Ishikawa (cell line): ENCODE measurements at regions not wholly inside any gene's neighbourhood (a gene's known extent, or its start where the extent isn't known, plus 50 kb on each side); places are given as distances from the start of the nearest gene placed in this dataset.

Experiments used
- CEBPB ChIP-seq: IDR thresholded peaks from 2 replicates; pipeline ENCODE4 v1.6.1; 2012
- CREB1 ChIP-seq: IDR thresholded peaks from 2 replicates; pipeline ENCODE4 v1.6.1; 2012; ENCODE audit warnings: low read depth
- EGR1 ChIP-seq: IDR thresholded peaks from 2 replicates; pipeline ENCODE4 v1.6.1; 2012
- EP300 ChIP-seq: IDR thresholded peaks from 2 replicates; pipeline ENCODE4 v1.6.1; 2012; ENCODE audit warnings: borderline replicate concordance
- FOXM1 ChIP-seq: IDR thresholded peaks from 2 replicates; pipeline ENCODE4 v1.6.1; 2012; ENCODE audit warnings: low read depth, borderline replicate concordance
- NFIC ChIP-seq: IDR thresholded peaks from 2 replicates; pipeline ENCODE4 v1.6.1; 2012
- RAD21 ChIP-seq: IDR thresholded peaks from 2 replicates; pipeline ENCODE4 v1.6.1; 2012; ENCODE audit warnings: low read depth
- TAF1 ChIP-seq: IDR thresholded peaks from 2 replicates; pipeline ENCODE4 v1.6.1; 2012; ENCODE audit warnings: low read depth, mild to moderate bottlenecking
- TCF12 ChIP-seq: IDR thresholded peaks from 2 replicates; pipeline ENCODE4 v1.6.1; 2012; ENCODE audit warnings: low read depth
- TEAD4 ChIP-seq: IDR thresholded peaks from 2 replicates; pipeline ENCODE4 v1.6.1; 2012
- YY1 ChIP-seq: IDR thresholded peaks from 2 replicates; pipeline ENCODE4 v1.6.1; 2012; ENCODE audit warnings: low read depth
- ZBTB7A ChIP-seq: IDR thresholded peaks from 2 replicates; pipeline ENCODE4 v1.6.1; 2012; ENCODE audit warnings: low read depth
- TF ChIP-seq, protein P1 (sequence below): IDR thresholded peaks from 2 replicates; pipeline ENCODE4 v1.6.1; 2012
- TF ChIP-seq, protein P2 (sequence below): IDR thresholded peaks from 2 replicates; pipeline ENCODE4 v1.6.1; 2012; ENCODE audit warnings: low read depth, mild to moderate bottlenecking
- TF ChIP-seq, protein P3 (sequence below): IDR thresholded peaks from 2 replicates; pipeline ENCODE4 v1.6.1; 2012

DNA sequence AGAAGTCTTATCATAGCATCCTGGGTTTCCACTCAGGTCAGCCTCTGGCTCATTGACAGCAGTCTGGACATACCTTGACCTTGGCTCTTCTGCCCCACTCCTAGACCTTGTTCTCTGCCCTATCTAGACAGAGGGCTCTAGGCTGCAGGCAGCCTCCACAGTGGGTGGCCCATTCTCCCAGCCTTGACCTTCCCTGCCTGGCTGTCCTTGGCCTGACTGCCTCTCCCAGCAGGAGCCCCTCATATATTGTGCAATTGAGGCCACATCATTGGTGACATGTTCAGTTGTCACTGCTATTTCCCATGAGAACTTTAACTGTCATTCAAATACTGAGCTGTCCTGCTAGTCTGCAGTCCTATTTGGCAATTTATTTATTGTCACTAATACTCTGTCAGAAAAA lies 503.4 kb downstream of the PLXNA4 start:
- TF ChIP-seq YY1: no peak
- TF ChIP-seq TEAD4: no peak
- no peak for TF ChIP-seq FOXM1
- TF ChIP-seq, protein P1, sequence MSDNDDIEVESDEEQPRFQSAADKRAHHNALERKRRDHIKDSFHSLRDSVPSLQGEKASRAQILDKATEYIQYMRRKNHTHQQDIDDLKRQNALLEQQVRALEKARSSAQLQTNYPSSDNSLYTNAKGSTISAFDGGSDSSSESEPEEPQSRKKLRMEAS: no peak
- TF ChIP-seq TAF1: no peak
- no peak for TF ChIP-seq ZBTB7A
- no peak for TF ChIP-seq EP300
- no peak for TF ChIP-seq RAD21

DNA sequence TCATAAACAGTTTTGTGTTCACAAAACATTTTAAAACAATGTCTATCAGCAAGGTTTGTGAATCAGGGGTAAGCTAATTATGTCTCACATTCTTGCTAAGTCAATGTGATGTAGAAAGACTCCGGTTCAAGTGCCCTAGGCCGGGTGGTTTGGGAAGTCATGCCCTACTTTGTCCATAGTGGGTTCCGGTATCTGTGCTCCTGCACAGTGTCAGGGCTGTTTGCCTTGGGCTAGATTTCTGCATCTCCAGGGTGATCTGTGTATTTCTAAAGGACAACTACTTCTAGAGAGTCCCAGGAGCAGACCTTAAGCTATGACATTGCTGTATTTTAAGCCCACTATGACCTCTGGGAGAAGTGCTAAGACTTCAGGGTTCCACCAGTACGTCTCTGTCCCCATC lies 504.1 kb downstream of the PLXNA4 start:
- no peak for TF ChIP-seq YY1
- TF ChIP-seq CREB1: no peak
- no peak for TF ChIP-seq NFIC
- no peak for TF ChIP-seq TAF1
- TF ChIP-seq FOXM1: no peak
- no peak for TF ChIP-seq ZBTB7A
- TF ChIP-seq, protein P1: no peak
- TF ChIP-seq, protein P2, sequence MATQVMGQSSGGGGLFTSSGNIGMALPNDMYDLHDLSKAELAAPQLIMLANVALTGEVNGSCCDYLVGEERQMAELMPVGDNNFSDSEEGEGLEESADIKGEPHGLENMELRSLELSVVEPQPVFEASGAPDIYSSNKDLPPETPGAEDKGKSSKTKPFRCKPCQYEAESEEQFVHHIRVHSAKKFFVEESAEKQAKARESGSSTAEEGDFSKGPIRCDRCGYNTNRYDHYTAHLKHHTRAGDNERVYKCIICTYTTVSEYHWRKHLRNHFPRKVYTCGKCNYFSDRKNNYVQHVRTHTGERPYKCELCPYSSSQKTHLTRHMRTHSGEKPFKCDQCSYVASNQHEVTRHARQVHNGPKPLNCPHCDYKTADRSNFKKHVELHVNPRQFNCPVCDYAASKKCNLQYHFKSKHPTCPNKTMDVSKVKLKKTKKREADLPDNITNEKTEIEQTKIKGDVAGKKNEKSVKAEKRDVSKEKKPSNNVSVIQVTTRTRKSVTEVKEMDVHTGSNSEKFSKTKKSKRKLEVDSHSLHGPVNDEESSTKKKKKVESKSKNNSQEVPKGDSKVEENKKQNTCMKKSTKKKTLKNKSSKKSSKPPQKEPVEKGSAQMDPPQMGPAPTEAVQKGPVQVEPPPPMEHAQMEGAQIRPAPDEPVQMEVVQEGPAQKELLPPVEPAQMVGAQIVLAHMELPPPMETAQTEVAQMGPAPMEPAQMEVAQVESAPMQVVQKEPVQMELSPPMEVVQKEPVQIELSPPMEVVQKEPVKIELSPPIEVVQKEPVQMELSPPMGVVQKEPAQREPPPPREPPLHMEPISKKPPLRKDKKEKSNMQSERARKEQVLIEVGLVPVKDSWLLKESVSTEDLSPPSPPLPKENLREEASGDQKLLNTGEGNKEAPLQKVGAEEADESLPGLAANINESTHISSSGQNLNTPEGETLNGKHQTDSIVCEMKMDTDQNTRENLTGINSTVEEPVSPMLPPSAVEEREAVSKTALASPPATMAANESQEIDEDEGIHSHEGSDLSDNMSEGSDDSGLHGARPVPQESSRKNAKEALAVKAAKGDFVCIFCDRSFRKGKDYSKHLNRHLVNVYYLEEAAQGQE: no peak
- no peak for TF ChIP-seq TEAD4
- TF ChIP-seq CEBPB: no peak
- no peak for TF ChIP-seq EGR1
- TF ChIP-seq RAD21: no peak
- TF ChIP-seq, protein P3, sequence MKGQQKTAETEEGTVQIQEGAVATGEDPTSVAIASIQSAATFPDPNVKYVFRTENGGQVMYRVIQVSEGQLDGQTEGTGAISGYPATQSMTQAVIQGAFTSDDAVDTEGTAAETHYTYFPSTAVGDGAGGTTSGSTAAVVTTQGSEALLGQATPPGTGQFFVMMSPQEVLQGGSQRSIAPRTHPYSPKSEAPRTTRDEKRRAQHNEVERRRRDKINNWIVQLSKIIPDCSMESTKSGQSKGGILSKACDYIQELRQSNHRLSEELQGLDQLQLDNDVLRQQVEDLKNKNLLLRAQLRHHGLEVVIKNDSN: no peak
- no peak for TF ChIP-seq EP300
- TF ChIP-seq TCF12: no peak

DNA sequence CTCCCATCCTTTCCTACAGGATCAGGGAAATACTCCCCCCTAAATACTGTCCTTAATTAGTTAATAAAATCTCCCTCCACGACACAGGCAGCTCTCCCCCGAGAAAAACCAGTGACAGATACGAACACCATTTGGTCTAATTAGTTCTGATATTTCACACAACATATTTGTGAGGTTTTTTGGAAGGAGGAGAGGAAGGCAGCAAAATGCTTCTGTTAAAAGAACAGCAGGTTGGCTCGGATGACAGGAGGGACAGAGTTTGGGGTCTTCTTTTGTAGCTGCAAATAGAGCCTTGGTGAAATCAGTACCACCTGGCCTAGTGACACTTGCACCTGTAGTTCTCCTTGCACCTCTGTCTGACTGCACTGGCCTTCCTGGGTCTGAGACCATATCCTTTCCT lies 507.0 kb downstream of the PLXNA4 start:
- TF ChIP-seq TCF12 (no peak), NFIC (no peak), EP300 (no peak), FOXM1 (no peak), RAD21 (no peak), CEBPB (no peak)
- TF ChIP-seq, protein P3: no peak

DNA sequence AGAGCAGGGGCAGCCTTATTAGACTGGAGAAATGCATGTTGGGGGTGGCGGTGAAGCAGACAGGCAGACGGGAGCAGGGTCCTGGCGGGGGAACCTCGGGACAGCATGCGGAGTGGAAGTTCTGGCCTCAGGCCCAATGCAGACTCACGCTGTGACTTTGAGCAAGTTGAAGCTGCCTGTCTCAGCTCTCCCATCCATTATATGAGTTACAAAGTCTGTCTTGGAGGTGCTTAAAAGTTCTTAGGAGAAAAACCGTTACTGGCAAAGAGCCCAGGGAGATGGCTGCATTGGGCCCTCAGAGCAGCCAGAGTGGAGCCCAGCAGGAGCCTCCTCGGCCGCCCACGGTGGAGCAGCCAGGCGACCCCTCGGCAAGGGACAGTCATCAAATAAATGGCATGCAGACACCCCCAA lies 509.5 kb downstream of the PLXNA4 start:
- TF ChIP-seq, protein P3: no peak
- TF ChIP-seq TEAD4 (no peak), CEBPB (no peak), TCF12 (no peak), ZBTB7A (no peak), TAF1 (no peak), EP300 (no peak), RAD21 (no peak), CREB1 (no peak)

DNA sequence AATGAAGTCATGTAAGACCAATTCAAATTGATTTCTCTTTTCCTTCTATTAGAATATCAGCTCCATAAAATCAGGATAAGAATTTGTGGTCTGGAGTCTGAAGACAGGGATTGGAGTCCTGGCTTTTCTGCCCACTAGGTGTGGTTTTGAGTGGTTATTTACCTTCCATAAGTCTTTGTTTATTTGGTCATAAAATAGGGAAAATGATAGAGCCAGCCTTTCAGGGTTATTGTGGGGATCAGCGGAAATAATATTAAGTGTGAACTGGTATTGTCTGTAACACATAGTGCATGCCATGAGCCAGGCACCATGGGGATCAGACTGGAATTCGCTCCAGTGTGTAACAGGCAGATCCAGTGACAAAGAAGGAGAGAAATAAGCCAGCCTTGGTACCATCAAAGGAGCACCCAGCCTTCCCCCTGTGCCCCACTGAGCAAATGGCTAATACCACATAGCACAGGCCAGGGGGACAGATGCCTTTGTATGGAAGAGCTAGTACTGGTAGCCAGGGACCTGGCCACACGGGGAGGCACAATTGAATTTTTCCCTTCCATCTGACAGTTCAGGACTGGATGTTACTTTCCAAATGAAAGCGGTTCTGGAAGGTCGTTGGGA lies 509.7 kb upstream of the PODXL start:
- TF ChIP-seq EGR1 (no peak), NFIC (no peak), TAF1 (no peak), FOXM1 (no peak), CEBPB (no peak), RAD21 (no peak), TEAD4 (no peak), TCF12 (no peak), ZBTB7A (no peak), EP300 (no peak), YY1 (no peak), CREB1 (no peak)
- TF ChIP-seq, protein P1: no peak
- TF ChIP-seq, protein P3: no peak
- TF ChIP-seq, protein P2: no peak
